ENCODE measurements at regions not wholly inside any gene's neighbourhood (a gene's known extent, or its start where the extent isn't known, plus 50 kb on each side); places are given as distances from the start of the nearest gene placed in this dataset.

GRCh38 chr1:162914601-162915000, 53.6 kb upstream of the CCDC190 start:
- TF ChIP-seq CTCF (IDR thresholded peaks at IDR 0.05) = no peak
- peaks cover 37% of the 10 kb centered on the region for H3K9me3 Mint-ChIP-seq
- H3K27ac Mint-ChIP-seq = no peak overlapping the region
- peaks cover 31% of the 10 kb centered on the region for H3K36me3 Mint-ChIP-seq (ENCODE audit: low read depth)
- DNase-seq = no peak
- no peaks in the 10 kb centered on the region for H3K27me3 Mint-ChIP-seq (ENCODE audit: insufficient read depth)
- H3K4me3 Mint-ChIP-seq = no peak overlapping the region
- peaks cover 29% of the 10 kb centered on the region for H3K4me1 Mint-ChIP-seq (ENCODE audit: low read depth)

GRCh38 chr1:162913345-162913744, 52.4 kb upstream of the CCDC190 start:
- Mint-ChIP-seq H3K4me1 (ENCODE audit: low read depth) (peaks cover 42% of the 10 kb centered on the region), H3K27me3 (ENCODE audit: insufficient read depth) (no peaks in the 10 kb centered on the region), H3K4me3 (no peak overlapping the region), H3K27ac (no peak overlapping the region), H3K9me3 (peaks cover 37% of the 10 kb centered on the region), H3K36me3 (ENCODE audit: low read depth) (peaks cover 31% of the 10 kb centered on the region)
- DNase-seq = no peak
- no peak for TF ChIP-seq CTCF (IDR thresholded peaks at IDR 0.05)

- Mint-ChIP-seq H3K27ac (no peak overlapping the region), H3K36me3 (ENCODE audit: low read depth) (peaks cover 31% of the 10 kb centered on the region), H3K4me3 (no peak overlapping the region), H3K4me1 (ENCODE audit: low read depth) (peaks cover 50% of the 10 kb centered on the region), H3K9me3 (peaks cover 37% of the 10 kb centered on the region), H3K27me3 (ENCODE audit: insufficient read depth) (no peaks in the 10 kb centered on the region)
- DNase-seq = no peak
- no peak for TF ChIP-seq CTCF (IDR thresholded peaks at IDR 0.05)
Measured at GRCh38 chr1:162912061-162912667, 51.2 kb upstream of the CCDC190 start.
